ENCODE measurements at regions not wholly inside any gene's neighbourhood (a gene's known extent, or its start where the extent isn't known, plus 50 kb on each side); places are given as distances from the start of the nearest gene placed in this dataset.

DNA sequence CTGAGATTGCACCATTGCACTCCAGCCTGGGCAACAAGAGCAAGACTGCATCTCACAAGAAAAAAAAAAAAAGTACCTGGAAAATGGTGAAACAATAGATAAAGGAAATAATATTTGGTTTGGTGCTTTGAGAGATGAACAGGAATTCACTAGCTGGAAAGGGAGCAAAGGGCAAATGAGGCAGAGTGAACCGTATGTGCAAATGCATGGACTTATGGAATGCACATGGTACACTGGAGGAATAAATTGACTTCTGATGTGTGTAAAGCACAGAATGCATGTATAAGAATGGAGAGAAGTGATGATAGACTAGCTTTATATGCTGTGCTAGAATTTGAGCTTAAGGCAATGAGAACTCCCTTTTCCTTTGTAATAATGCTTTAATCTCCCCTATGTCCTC, 413.3 kb downstream of the SPRY1 start (continued):
- TF ChIP-seq, protein P1, sequence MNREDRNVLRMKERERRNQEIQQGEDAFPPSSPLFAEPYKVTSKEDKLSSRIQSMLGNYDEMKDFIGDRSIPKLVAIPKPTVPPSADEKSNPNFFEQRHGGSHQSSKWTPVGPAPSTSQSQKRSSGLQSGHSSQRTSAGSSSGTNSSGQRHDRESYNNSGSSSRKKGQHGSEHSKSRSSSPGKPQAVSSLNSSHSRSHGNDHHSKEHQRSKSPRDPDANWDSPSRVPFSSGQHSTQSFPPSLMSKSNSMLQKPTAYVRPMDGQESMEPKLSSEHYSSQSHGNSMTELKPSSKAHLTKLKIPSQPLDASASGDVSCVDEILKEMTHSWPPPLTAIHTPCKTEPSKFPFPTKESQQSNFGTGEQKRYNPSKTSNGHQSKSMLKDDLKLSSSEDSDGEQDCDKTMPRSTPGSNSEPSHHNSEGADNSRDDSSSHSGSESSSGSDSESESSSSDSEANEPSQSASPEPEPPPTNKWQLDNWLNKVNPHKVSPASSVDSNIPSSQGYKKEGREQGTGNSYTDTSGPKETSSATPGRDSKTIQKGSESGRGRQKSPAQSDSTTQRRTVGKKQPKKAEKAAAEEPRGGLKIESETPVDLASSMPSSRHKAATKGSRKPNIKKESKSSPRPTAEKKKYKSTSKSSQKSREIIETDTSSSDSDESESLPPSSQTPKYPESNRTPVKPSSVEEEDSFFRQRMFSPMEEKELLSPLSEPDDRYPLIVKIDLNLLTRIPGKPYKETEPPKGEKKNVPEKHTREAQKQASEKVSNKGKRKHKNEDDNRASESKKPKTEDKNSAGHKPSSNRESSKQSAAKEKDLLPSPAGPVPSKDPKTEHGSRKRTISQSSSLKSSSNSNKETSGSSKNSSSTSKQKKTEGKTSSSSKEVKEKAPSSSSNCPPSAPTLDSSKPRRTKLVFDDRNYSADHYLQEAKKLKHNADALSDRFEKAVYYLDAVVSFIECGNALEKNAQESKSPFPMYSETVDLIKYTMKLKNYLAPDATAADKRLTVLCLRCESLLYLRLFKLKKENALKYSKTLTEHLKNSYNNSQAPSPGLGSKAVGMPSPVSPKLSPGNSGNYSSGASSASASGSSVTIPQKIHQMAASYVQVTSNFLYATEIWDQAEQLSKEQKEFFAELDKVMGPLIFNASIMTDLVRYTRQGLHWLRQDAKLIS (CRISPR knock-in tag; IDR thresholded peaks at IDR 0.05; ENCODE audit: borderline replicate concordance): no peak
- TF ChIP-seq JAZF1 (CRISPR knock-in tag; IDR thresholded peaks at IDR 0.05): no peak
- no peak for TF ChIP-seq NR1H2 (CRISPR knock-in tag; IDR thresholded peaks at IDR 0.05)

DNA sequence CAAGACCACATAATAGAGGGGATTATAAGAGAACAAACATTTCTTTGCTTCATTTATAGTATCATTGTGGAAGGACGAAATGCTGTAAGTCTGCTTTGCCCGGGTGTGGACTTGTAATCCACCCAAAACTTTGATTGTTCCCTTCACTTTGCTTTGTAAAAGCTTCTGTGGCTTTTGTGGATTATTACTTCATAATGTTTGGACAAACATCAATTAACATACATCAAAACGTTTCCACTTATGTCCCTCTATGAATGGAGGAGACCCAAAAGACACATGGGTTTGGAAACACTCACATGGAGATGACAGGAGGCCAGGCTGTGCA, 415.4 kb downstream of the SPRY1 start:
- no peak for DNase-seq (ENCODE audit: low spot score)
- Mint-ChIP-seq H3K27ac (no peak overlapping the region), H3K36me3 (no peaks in the 10 kb centered on the region), H3K27me3 (ENCODE audit: low read depth) (no peaks in the 10 kb centered on the region), H3K4me3 (no peak overlapping the region), H3K4me1 (peaks cover 13% of the 10 kb centered on the region), H3K9me3 (no peaks in the 10 kb centered on the region)
- POLR2A ChIA-PET: no interaction called here
- ATAC-seq: no peak
- CTCF ChIA-PET: no interaction called here
- no peak for TF ChIP-seq MXD4 (CRISPR knock-in tag; IDR thresholded peaks at IDR 0.05; ENCODE audit: borderline replicate concordance)
- TF ChIP-seq, protein P2, sequence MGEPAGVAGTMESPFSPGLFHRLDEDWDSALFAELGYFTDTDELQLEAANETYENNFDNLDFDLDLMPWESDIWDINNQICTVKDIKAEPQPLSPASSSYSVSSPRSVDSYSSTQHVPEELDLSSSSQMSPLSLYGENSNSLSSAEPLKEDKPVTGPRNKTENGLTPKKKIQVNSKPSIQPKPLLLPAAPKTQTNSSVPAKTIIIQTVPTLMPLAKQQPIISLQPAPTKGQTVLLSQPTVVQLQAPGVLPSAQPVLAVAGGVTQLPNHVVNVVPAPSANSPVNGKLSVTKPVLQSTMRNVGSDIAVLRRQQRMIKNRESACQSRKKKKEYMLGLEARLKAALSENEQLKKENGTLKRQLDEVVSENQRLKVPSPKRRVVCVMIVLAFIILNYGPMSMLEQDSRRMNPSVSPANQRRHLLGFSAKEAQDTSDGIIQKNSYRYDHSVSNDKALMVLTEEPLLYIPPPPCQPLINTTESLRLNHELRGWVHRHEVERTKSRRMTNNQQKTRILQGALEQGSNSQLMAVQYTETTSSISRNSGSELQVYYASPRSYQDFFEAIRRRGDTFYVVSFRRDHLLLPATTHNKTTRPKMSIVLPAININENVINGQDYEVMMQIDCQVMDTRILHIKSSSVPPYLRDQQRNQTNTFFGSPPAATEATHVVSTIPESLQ (CRISPR knock-in tag; IDR thresholded peaks at IDR 0.05): no peak
- TF ChIP-seq, protein P3, sequence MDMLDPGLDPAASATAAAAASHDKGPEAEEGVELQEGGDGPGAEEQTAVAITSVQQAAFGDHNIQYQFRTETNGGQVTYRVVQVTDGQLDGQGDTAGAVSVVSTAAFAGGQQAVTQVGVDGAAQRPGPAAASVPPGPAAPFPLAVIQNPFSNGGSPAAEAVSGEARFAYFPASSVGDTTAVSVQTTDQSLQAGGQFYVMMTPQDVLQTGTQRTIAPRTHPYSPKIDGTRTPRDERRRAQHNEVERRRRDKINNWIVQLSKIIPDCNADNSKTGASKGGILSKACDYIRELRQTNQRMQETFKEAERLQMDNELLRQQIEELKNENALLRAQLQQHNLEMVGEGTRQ (CRISPR knock-in tag; IDR thresholded peaks at IDR 0.05): no peak
- no peak for TF ChIP-seq SMAD4 (CRISPR knock-in tag; IDR thresholded peaks at IDR 0.05)
- TF ChIP-seq ZNF121 (CRISPR knock-in tag; IDR thresholded peaks at IDR 0.05): no peak
- no peak for TF ChIP-seq CREM (CRISPR knock-in tag; IDR thresholded peaks at IDR 0.05)
- no peak for TF ChIP-seq ZNF317 (CRISPR knock-in tag; IDR thresholded peaks at IDR 0.05; ENCODE audit: borderline replicate concordance, low read depth)
- TF ChIP-seq, protein P4, sequence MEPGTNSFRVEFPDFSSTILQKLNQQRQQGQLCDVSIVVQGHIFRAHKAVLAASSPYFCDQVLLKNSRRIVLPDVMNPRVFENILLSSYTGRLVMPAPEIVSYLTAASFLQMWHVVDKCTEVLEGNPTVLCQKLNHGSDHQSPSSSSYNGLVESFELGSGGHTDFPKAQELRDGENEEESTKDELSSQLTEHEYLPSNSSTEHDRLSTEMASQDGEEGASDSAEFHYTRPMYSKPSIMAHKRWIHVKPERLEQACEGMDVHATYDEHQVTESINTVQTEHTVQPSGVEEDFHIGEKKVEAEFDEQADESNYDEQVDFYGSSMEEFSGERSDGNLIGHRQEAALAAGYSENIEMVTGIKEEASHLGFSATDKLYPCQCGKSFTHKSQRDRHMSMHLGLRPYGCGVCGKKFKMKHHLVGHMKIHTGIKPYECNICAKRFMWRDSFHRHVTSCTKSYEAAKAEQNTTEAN (CRISPR knock-in tag; IDR thresholded peaks at IDR 0.05): no peak
- TF ChIP-seq, protein P5, sequence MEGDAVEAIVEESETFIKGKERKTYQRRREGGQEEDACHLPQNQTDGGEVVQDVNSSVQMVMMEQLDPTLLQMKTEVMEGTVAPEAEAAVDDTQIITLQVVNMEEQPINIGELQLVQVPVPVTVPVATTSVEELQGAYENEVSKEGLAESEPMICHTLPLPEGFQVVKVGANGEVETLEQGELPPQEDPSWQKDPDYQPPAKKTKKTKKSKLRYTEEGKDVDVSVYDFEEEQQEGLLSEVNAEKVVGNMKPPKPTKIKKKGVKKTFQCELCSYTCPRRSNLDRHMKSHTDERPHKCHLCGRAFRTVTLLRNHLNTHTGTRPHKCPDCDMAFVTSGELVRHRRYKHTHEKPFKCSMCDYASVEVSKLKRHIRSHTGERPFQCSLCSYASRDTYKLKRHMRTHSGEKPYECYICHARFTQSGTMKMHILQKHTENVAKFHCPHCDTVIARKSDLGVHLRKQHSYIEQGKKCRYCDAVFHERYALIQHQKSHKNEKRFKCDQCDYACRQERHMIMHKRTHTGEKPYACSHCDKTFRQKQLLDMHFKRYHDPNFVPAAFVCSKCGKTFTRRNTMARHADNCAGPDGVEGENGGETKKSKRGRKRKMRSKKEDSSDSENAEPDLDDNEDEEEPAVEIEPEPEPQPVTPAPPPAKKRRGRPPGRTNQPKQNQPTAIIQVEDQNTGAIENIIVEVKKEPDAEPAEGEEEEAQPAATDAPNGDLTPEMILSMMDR (IDR thresholded peaks at IDR 0.05): no peak
- TF ChIP-seq, protein P6, sequence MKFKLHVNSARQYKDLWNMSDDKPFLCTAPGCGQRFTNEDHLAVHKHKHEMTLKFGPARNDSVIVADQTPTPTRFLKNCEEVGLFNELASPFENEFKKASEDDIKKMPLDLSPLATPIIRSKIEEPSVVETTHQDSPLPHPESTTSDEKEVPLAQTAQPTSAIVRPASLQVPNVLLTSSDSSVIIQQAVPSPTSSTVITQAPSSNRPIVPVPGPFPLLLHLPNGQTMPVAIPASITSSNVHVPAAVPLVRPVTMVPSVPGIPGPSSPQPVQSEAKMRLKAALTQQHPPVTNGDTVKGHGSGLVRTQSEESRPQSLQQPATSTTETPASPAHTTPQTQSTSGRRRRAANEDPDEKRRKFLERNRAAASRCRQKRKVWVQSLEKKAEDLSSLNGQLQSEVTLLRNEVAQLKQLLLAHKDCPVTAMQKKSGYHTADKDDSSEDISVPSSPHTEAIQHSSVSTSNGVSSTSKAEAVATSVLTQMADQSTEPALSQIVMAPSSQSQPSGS (CRISPR knock-in tag; IDR thresholded peaks at IDR 0.05; ENCODE audit: borderline replicate concordance, low read depth): no peak

Measured in WTC11 (cell line).